GM23338 (cell line): ENCODE measurements at regions not wholly inside any gene's neighbourhood (a gene's known extent, or its start where the extent isn't known, plus 50 kb on each side); places are given as distances from the start of the nearest gene placed in this dataset. TPM values are rescaled to one million over a fixed set of nuclear protein-coding genes. Genes with fewer than 3 reads are reported as not detected.
"Not testable (repeated sequence)": the region's sequence is repeated elsewhere in the genome, so short reads cannot be mapped to it uniquely, and the experiment has no call there.

Experiments
- ATAC-seq: fragments of 200-7000 bp; cut with Tn5 transposase; 3 replicates; pipeline ENCODE4 v1.9.1; 2020
- DNase-seq: peaks from one replicate; pipeline ENCODE4 v3.0.0-alpha.2; 2015; ENCODE audit warnings: low spot score
- H2AFZ ChIP-seq: fragments of 200-600 bp; sonication (generic); 2 replicates; pipeline ENCODE4 v1.8.0; 2016; ENCODE audit warnings: antibody characterized with exemption, mild to moderate bottlenecking, moderate library complexity
- H3F3A ChIP-seq: fragments of 200-600 bp; sonication (generic); replicated peaks from 2 replicates; pipeline ENCODE4 v1.8.0; 2017; ENCODE audit warnings: antibody characterized with exemption, mixed run types, low read depth
- H3K27ac ChIP-seq: fragments of 200-600 bp; sonication (generic); 2 replicates; pipeline ENCODE4 v1.6.1; 2016; ENCODE audit warnings: low read depth
- H3K27me3 ChIP-seq: fragments of 200-600 bp; sonication (generic); 2 replicates; pipeline ENCODE4 v1.8.0; 2016; ENCODE audit warnings: mild to moderate bottlenecking, mixed run types, moderate library complexity; ENCODE audit not compliant: insufficient read depth
- H3K36me3 ChIP-seq: fragments of 200-600 bp; sonication (generic); 2 replicates; pipeline ENCODE4 v1.8.0; 2016; ENCODE audit warnings: mild to moderate bottlenecking; ENCODE audit not compliant: insufficient read depth
- H3K4me1 ChIP-seq: fragments of 200-600 bp; sonication (generic); 2 replicates; pipeline ENCODE4 v1.8.0; 2016; ENCODE audit warnings: mild to moderate bottlenecking, moderate library complexity; ENCODE audit not compliant: insufficient read depth
- H3K4me2 ChIP-seq: fragments of 200-600 bp; sonication (generic); 2 replicates; pipeline ENCODE4 v1.7.1; 2017; ENCODE audit warnings: mixed run types
- H3K4me3 ChIP-seq: fragments of 200-600 bp; sonication (generic); 2 replicates; pipeline ENCODE4 v1.6.1; 2016; ENCODE audit warnings: mixed run types
- H3K79me2 ChIP-seq: fragments of 200-600 bp; sonication (generic); replicated peaks from 2 replicates; pipeline ENCODE4 v1.8.0; 2017; ENCODE audit warnings: mild to moderate bottlenecking; ENCODE audit not compliant: insufficient read depth
- H3K9me2 ChIP-seq: fragments of 200-600 bp; sonication (generic); 2 replicates; pipeline ENCODE4 v1.8.0; 2017; ENCODE audit not compliant: insufficient read depth
- H4K20me1 ChIP-seq: fragments of 200-600 bp; sonication (generic); replicated peaks from 2 replicates; pipeline ENCODE4 v1.8.0; 2017; ENCODE audit warnings: mild to moderate bottlenecking; ENCODE audit not compliant: insufficient read depth
- H3K27ac Mint-ChIP-seq: 2 replicates; pipeline ENCODE4 v1.8.0; 2020; ENCODE audit warnings: inconsistent platforms, mild to moderate bottlenecking, moderate library complexity, mixed read lengths
- H3K27me3 Mint-ChIP-seq: 3 replicates; pipeline ENCODE4 v1.8.0; 2022; ENCODE audit warnings: low read depth, mild to moderate bottlenecking, moderate library complexity, mixed read lengths, inconsistent platforms; ENCODE audit not compliant: insufficient read depth, poor library complexity
- H3K36me3 Mint-ChIP-seq: 3 replicates; pipeline ENCODE4 v1.8.0; 2021; ENCODE audit warnings: low read depth, mild to moderate bottlenecking, inconsistent platforms, moderate library complexity, mixed read lengths
- H3K4me1 Mint-ChIP-seq: 3 replicates; pipeline ENCODE4 v1.8.0; 2020; ENCODE audit warnings: mild to moderate bottlenecking, inconsistent platforms, mixed read lengths
- H3K4me3 Mint-ChIP-seq: 3 replicates; pipeline ENCODE4 v1.8.0; 2021; ENCODE audit warnings: moderate library complexity, mild to moderate bottlenecking, inconsistent platforms, mixed read lengths
- H3K9me3 Mint-ChIP-seq: 3 replicates; pipeline ENCODE4 v1.8.0; 2020; ENCODE audit warnings: moderate library complexity, mild to moderate bottlenecking, inconsistent platforms, mixed read lengths
- CTCF ChIP-seq, 2 experiments: fragments of 200-600 bp in 1 of 2; sonication (generic) in 1 of 2; conservative IDR thresholded peaks; 2 replicates each; pipeline versions ENCODE4 v1.5.1 to v1.6.1; 2016 to 2017; ENCODE audit warnings: antibody characterized with exemption in 2 of 2, low read depth in 2 of 2, mild to moderate bottlenecking in 2 of 2, moderate library complexity in 1 of 2
- ZNF331 ChIP-seq: fragments of 250-450 bp; sonication (Bioruptor Pico); IDR thresholded peaks from 2 replicates; pipeline ENCODE4 v1.5.0; 2020; ENCODE audit warnings: low read depth, mild to moderate bottlenecking, moderate library complexity
- small RNA-seq: library from RNA; depleted of rRNA; stranded (forward); fragments of <200 nt; gene quantifications from one replicate; pipeline ENCODE3, GENCODE V24; 2014; ENCODE audit warnings: low replicate concordance

GRCh38 chr10:33009244-33010131 lies 51.5 kb upstream of the ITGB1 start (continued):
- no peak for TF ChIP-seq CTCF (conservative IDR thresholded peaks at IDR 0.05; ENCODE audit: low read depth in 2 of 2)

GRCh38 chr10:33008499-33009243 lies 50.6 kb upstream of the ITGB1 start:
- no peaks in the 10 kb centered on the region for H3K36me3 ChIP-seq
- H3K4me3 Mint-ChIP-seq: peak overlapping the region; percentile 49; the same call in 2 of the 3 replicates
- H3F3A ChIP-seq: no peaks in the 10 kb centered on the region
- DNase-seq (peak; percentile 90), ATAC-seq (peak; percentile 9; the same call in 1 of the 3 replicates)
- H3K27me3 Mint-ChIP-seq: peaks cover 5% of the 10 kb centered on the region
- TF ChIP-seq CTCF (conservative IDR thresholded peaks at IDR 0.05; ENCODE audit: low read depth in 2 of 2) (peak; percentile 96 to 100), ZNF331 (no peak)
- H3K4me1 ChIP-seq: peaks cover 21% of the 10 kb centered on the region
- H3K9me2 ChIP-seq: no peaks in the 10 kb centered on the region
- no peaks in the 10 kb centered on the region for H3K36me3 Mint-ChIP-seq
- 0 out of 2 replicates have a peak overlapping the region, but pooled peaks have one; percentile 7 for H3K4me3 ChIP-seq
- H3K27ac Mint-ChIP-seq: peak overlapping the region; percentile 41; the same call in 1 of the 2 replicates
- peaks cover 26% of the 10 kb centered on the region for H3K4me1 Mint-ChIP-seq
- H2AFZ ChIP-seq: no peak overlapping the region
- no peaks in the 10 kb centered on the region for H3K27me3 ChIP-seq
- no peak overlapping the region for H3K27ac ChIP-seq
- no peaks in the 10 kb centered on the region for H3K9me3 Mint-ChIP-seq
- no peaks in the 10 kb centered on the region for H4K20me1 ChIP-seq
- peak overlapping the region; percentile 37; the same call in 1 of the 2 replicates for H3K4me2 ChIP-seq
- H3K79me2 ChIP-seq: no peaks in the 10 kb centered on the region

- ATAC-seq, H3K27me3 ChIP-seq, H3K4me3 ChIP-seq, H3K36me3 Mint-ChIP-seq, H4K20me1 ChIP-seq, DNase-seq, H3K9me2 ChIP-seq, H3K27me3 Mint-ChIP-seq, H3K36me3 ChIP-seq, H2AFZ ChIP-seq, H3K9me3 Mint-ChIP-seq, H3K27ac Mint-ChIP-seq, H3K4me2 ChIP-seq, H3K79me2 ChIP-seq, H3F3A ChIP-seq, H3K27ac ChIP-seq, H3K4me3 Mint-ChIP-seq: not testable (repeated sequence)
- peaks cover 26% of the 10 kb centered on the region for H3K4me1 Mint-ChIP-seq
- peaks cover 21% of the 10 kb centered on the region for H3K4me1 ChIP-seq
Observed at GRCh38 chr10:33007731-33008381, 49.8 kb upstream of the ITGB1 start.

Small RNA genes in the stretch of these regions (small RNA-seq; reads per million reads assigned to genes)
- not detected for gene AL365203.1
- gene MTND4LP11: not detected
- not detected for gene RN7SL847P
